ENCODE measurements at regions not wholly inside any gene's neighbourhood (a gene's known extent, or its start where the extent isn't known, plus 50 kb on each side); places are given as distances from the start of the nearest gene placed in this dataset.

GRCh38 chr6:74117113-74117512, 421.1 kb downstream of the CD109 start:
- Histone ChIP-seq H3K36me3 (no peaks in the 10 kb centered on the region), H3K4me3 (no peak overlapping the region), H3K27ac (no peak overlapping the region), H3K27me3 (no peaks in the 10 kb centered on the region), H3K9me3 (no peaks in the 10 kb centered on the region), H3K4me1 (no peaks in the 10 kb centered on the region)
- TF ChIP-seq CTCF (IDR thresholded peaks at IDR 0.05) = no peak
- intact Hi-C loops (cut with DNase I; ENCODE audit: low total_unique reads) = no loop called here
- no peak for DNase-seq

- H3K4me3 ChIP-seq = no peak overlapping the region
- no peak for TF ChIP-seq CTCF (IDR thresholded peaks at IDR 0.05)
- no peaks in the 10 kb centered on the region for H3K4me1 ChIP-seq
- no peaks in the 10 kb centered on the region for H3K27me3 ChIP-seq
- intact Hi-C loops (cut with DNase I; ENCODE audit: low total_unique reads) = no loop called here
- H3K27ac ChIP-seq = no peak overlapping the region
- no peak for DNase-seq
- H3K9me3 ChIP-seq = no peaks in the 10 kb centered on the region
- no peaks in the 10 kb centered on the region for H3K36me3 ChIP-seq
These were observed 419.7 kb downstream of the CD109 start for GRCh38 chr6:74115674-74116073.

GRCh38 chr6:74114428-74114827, 418.4 kb downstream of the CD109 start:
- Histone ChIP-seq H3K9me3 (no peaks in the 10 kb centered on the region), H3K4me3 (no peak overlapping the region), H3K36me3 (no peaks in the 10 kb centered on the region), H3K4me1 (no peaks in the 10 kb centered on the region), H3K27me3 (no peaks in the 10 kb centered on the region), H3K27ac (no peak overlapping the region)
- TF ChIP-seq CTCF (IDR thresholded peaks at IDR 0.05) = no peak
- intact Hi-C loops (cut with DNase I; ENCODE audit: low total_unique reads) = no loop called here
- DNase-seq = no peak

- Histone ChIP-seq H3K4me3 (no peak overlapping the region), H3K27ac (no peak overlapping the region), H3K4me1 (no peaks in the 10 kb centered on the region), H3K27me3 (no peaks in the 10 kb centered on the region), H3K36me3 (no peaks in the 10 kb centered on the region), H3K9me3 (no peaks in the 10 kb centered on the region)
- no peak for TF ChIP-seq CTCF (IDR thresholded peaks at IDR 0.05)
- intact Hi-C loops (cut with DNase I; ENCODE audit: low total_unique reads) = no loop called here
- DNase-seq = no peak
These were observed 417.9 kb downstream of the CD109 start for GRCh38 chr6:74113901-74114300.

- DNase-seq = no peak
- no peaks in the 10 kb centered on the region for H3K9me3 ChIP-seq
- intact Hi-C loops (cut with DNase I; ENCODE audit: low total_unique reads) = no loop called here
- no peaks in the 10 kb centered on the region for H3K4me1 ChIP-seq
- no peak overlapping the region for H3K27ac ChIP-seq
- TF ChIP-seq CTCF (IDR thresholded peaks at IDR 0.05) = no peak
- no peaks in the 10 kb centered on the region for H3K36me3 ChIP-seq
- no peaks in the 10 kb centered on the region for H3K27me3 ChIP-seq
- no peak overlapping the region for H3K4me3 ChIP-seq
These were observed 407.4 kb downstream of the CD109 start for GRCh38 chr6:74103417-74103816.

- Histone ChIP-seq H3K4me1 (no peaks in the 10 kb centered on the region), H3K27me3 (no peaks in the 10 kb centered on the region), H3K4me3 (no peak overlapping the region), H3K27ac (no peak overlapping the region), H3K36me3 (no peaks in the 10 kb centered on the region), H3K9me3 (no peaks in the 10 kb centered on the region)
- no peak for DNase-seq
- TF ChIP-seq CTCF (IDR thresholded peaks at IDR 0.05) = no peak
- intact Hi-C loops (cut with DNase I; ENCODE audit: low total_unique reads) = no loop called here
These were observed 404.8 kb downstream of the CD109 start for GRCh38 chr6:74100719-74101287.
